IPS-NIHi7 (cell line): ENCODE measurements at regions not wholly inside any gene's neighbourhood (a gene's known extent, or its start where the extent isn't known, plus 50 kb on each side); places are given as distances from the start of the nearest gene placed in this dataset.
A peak's percentile ranks its signal among the peaks of the same experiment; 100 is the strongest.

Experiments
- DNase-seq: peaks from one replicate; pipeline ENCODE4 v3.0.0; 2012; ENCODE audit warnings: mixed read lengths; ENCODE audit errors: extremely low spot score

DNA sequence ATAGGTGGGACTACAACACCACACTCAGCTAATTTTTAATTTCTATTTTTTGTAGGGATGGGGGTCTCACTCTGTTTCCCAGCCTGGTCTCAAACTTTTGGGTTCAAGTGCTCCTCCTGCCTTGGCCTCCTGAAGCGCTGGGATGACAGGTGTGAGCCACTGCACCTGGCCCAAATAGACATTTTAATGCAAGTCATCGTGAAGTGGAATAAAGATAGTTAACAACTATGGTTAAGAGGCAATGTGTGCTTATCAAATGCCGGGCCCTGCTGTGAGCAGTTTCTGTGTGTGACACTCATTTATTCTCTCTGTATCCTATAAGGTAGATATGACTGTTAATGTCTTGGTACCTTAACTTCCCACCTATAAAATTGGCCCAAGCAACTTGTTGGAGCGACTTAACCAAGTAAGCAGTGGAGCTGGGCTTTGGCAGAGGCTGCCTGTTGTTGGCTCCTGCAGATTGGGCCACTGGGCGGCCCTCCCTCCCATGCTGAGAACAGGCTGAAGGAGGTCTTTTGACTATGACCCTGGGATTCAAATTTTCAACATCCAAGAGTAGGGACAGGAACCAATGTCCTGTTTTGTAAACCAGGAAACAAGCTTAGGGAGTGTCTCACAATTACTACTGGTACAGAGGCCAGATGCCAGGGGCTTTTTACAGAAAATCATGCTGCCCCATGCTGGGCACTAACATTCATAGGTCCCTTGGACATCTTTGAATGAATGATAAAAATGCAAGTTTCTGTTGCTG, 450.7 kb downstream of the TSHZ3 start:
- DNase-seq, result peak; percentile 56

DNA sequence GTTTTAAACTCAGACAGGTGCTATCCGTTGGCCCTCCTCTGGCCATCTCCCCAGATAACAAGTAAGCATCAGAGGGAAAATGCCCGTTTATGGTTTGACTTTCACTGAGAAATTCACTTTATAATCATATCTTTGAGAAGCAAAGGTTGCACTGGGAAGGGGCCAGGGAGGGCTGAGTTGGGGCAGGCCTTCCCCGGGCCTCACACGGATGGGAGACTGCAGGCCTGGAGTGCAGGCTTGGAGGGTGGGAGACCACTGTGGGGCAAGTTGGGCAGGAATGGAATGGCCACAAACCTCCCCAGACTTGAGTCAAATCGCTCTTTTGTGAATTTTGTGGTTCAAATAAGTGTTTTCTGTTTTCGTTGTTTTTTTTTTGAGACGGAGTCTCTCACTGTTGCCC, 451.7 kb downstream of the TSHZ3 start:
- DNase-seq, result no peak

DNA sequence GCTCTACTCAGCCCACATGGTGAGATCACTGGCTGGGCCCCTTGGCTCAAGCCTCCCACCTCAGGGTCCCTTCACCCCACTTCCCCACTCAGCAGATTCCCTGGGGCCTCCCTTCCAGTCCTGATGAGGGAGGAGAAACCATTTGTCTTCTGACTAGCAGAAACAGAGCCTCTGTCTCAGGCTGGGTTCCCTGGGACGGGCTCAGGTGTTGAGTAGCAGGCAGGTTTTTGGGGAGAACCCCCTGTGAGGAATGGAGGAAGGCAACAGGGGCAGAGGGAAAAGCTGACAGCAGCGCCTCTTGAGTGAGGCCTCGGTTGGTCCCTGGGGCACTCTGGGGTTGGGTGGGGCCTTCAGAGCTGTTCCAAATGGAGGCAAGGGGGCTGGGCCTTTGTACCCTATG, 452.2 kb downstream of the TSHZ3 start:
- DNase-seq, result no peak

DNA sequence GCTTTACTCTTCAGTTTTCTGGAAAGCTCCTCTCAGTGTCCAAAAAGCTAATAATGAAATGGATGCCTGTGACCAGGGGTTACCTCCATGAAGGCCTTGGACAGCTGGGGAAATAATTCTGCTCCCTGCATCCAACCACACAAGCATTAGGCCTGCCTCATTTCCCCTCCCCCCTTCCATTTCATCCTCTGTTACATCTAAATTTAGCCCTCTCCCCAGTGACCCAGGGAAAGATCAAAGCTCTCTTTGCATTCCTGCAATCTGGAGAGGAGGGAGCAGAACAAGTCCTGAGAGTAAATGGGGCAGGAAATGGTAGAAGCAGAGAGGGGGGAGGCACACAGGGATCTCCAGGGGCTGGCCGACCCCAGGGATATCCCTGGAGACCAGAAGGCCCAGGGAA, 452.7 kb downstream of the TSHZ3 start:
- peak; percentile 48 for DNase-seq

DNA sequence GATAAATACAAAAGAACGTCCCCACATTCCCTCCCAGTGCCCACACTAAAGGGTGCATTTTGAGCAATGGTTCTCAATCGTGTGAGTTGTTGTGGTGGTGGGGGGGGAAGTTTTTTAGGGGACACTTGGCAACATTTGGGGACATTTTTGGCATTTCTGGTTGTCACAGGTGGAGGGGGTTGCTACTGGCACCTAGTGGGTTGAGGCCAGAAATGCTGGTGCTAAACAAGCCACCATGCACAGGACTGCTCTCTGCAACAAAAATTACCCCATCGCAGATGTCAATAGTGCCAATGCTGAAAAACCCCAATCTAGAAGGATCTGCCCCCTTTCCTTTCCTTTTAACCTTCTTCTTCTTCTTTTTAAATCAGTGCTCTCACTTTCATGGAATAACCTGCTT, 453.3 kb downstream of the TSHZ3 start:
- no peak for DNase-seq

- DNase-seq, result no peak
These were observed 458.2 kb downstream of the TSHZ3 start for GRCh38 chr19:30891051-30891450.

- no peak for DNase-seq
These were observed 459.2 kb downstream of the TSHZ3 start for GRCh38 chr19:30890033-30890432.

- DNase-seq, result no peak
These were observed 460.3 kb downstream of the TSHZ3 start for GRCh38 chr19:30888937-30889336.

GRCh38 chr19:30887042-30887441, 462.2 kb downstream of the TSHZ3 start:
- DNase-seq, result no peak

DNA sequence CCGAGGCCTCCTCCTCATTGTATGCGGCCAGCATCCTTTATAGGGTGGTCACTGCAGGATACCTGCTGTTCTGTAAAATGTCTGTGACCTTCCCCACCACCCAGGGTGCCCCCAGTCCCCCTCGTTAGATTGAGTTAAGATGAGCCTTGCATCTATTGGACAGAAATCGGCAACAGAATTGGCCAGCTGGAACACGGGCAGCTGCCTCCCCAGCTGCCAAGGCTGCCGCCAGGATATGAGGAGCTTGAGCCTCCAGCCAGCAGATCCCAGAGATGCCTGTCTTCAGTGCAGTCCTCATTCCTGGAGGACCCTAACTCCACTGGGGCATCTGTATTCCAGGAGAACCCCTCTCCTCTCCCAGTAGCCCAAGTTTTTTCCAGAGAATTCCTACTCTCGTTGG, 463.0 kb downstream of the TSHZ3 start:
- no peak for DNase-seq

GRCh38 chr19:30884146-30884812, 465.0 kb downstream of the TSHZ3 start:
- peak; percentile 32 for DNase-seq

DNA sequence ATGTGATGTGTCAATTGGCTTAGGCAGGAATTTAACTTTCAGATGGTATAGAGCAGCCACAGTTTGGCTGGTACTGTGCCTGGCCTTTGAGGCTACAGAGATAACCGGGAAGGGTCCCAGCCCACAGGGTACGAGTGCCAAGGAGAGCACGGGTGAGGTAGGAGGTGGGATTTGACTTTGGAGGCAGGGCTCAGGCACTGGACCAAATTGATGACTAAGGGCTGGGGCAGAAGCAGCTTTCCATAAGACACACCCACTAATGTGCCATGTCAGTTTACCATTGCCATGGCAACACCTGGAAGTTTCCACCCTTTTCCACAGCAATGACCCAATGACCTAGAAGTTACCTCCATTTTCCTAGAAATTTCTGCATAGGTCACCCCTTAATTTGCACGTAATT, 466.2 kb downstream of the TSHZ3 start:
- DNase-seq, result no peak

DNA sequence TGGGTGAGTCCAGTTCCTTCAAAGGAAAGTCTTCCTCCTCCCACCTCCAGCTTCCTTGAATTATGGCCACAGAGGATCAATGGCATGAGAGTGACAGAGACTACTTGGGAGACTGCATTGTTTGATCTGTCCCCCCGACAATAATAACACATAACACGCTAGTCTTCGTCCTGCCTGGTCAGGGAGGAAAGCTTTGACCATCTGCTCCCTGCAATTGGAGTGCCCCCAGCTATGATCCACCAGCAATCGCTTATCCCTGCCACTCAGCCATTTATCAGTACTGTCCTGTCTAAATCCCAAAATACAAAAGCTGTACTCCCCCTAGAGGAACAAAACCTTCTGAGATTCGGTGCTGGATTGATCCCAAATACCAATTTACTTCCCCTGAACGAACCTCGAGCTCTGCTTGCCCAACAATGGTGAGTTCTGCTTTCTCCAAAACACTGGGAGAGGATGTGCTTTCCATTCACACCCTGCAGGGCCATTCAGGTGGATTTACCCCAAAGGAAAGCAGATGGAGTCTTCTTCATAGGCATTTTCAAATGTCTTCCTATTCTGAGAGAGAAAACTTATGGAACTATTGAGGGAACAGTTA, 466.7 kb downstream of the TSHZ3 start:
- no peak for DNase-seq

DNA sequence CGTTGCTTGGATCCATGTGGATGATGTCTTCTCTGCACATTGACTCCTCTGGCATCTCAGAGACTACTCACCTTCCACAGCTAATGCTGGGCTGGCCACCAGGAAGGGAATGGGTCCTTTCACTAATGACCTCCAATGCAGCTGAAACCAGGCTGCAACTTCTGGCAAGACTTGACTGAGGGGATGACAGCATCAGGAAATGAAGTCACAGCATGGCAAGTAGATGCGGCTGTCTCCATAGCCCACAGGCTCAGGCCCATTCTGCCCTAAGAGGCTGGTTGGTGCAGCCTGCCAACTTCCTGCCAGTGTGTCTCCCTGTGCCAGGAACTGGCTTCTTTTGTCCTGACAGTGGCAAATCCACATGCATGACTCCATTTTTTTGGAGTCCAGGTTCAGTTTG, 467.3 kb downstream of the TSHZ3 start:
- DNase-seq, result no peak

GRCh38 chr19:30881281-30881680, 468.0 kb downstream of the TSHZ3 start:
- DNase-seq, result no peak

DNA sequence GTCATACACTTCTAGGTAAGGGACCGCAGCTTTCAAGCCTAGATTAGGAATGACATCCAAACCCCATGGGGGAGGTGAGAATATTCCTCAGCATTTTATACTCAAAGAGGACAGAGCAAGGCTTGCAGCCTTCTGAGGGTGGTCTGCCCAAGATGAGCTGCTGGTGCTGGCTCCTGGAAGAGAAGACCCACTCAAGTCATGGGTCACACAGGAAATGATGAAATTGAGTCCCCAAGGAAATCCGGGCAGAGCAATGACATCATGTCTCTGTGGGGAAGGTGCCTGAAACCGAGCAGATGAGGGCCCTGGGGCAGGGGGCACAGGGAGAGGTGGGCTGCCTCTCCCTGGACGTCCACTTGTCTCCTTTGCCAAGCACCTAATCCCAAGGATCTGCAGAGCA, 468.7 kb downstream of the TSHZ3 start:
- no peak for DNase-seq

DNA sequence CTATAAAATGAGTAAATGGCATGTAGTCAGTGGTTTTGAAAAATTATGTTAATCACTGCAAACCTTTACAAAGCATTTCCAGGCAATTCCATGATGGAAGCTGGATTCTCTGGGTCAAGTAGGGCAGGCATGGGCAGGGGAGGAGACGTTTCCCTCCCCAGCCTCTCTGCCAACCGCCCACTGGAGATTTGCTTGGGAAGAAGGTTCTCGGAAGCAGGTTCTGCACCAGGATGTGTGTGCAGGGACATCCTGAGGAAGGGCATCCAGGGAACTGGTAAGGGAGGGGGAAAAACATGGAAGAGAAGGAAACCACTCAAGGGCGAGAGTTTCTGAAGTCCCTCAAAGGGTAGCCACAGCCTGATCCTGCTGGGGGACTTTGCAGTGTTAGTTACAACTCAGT, 469.1 kb downstream of the TSHZ3 start:
- no peak for DNase-seq

DNA sequence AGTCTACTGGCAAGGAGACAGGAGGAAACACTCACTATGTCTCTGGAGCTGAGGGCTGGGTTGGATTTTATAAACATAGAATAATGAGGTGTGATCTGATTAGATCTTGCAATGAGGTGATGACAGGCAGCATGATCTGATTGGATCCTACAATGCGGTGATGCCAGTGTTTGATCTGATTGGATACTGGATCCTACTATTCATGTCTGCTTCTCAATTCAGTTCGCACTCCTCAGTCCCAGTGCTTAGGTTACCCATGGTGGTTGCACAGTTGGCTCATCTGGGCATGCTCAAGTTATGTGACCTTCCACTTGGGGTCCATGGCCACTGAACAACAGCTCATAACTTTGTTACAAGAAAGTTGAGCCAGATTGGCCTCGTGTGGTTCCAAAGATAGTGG, 469.5 kb downstream of the TSHZ3 start:
- no peak for DNase-seq

GRCh38 chr19:30879225-30879624, 470.0 kb downstream of the TSHZ3 start:
- no peak for DNase-seq

DNA sequence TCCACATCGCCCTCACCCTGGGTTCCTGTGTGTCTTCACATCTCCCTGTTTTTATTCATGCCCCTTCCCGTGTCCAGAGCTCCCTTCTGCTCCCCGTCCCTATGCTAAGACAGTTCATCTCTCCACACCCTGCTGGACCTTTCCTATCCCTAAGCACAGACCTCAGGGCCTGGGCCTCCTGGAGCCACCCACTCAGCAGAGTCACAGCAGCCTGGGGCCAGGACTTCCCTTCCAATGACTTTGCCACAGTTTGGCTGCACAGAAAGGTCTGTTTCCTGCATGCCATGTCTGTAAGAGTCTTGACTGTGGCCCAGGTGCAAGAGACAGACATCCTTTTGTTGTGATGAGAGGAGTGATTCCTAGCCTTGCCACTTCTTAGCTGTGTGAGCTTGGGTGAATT, 470.7 kb downstream of the TSHZ3 start:
- DNase-seq, result no peak

DNA sequence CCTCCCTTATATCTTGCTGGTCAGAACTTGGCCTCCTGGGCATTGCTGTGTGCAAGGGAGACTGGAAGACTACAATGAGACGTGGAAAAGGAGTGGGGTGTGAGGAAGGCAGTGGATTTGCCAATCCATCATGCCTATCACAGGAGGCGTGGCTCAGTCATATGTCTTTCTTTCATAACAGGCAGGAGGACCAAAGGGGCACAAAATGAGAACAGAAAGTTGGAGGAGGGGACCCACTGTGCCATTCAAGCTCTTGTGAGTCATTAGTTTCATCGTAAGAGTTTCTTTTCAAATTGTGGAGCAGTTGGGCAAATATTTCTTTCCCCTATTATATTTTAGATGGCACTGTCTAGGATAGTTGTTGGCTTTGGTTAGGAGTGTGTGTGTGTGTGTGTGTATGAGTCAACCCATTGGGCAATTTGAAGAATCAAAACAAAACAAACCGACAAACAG, 471.5 kb downstream of the TSHZ3 start:
- no peak for DNase-seq

GRCh38 chr19:30873691-30874090, 475.5 kb downstream of the TSHZ3 start:
- no peak for DNase-seq

- no peak for DNase-seq
These were observed 476.2 kb downstream of the TSHZ3 start for GRCh38 chr19:30873003-30873402.
